CD14-positive monocyte (primary cell): ENCODE measurements at regions not wholly inside any gene's neighbourhood (a gene's known extent, or its start where the extent isn't known, plus 50 kb on each side); places are given as distances from the start of the nearest gene placed in this dataset.

Source experiments
- DNase-seq, 3 donors: peaks; one replicate each; pipeline ENCODE4 v3.0.0-alpha.2; 2011 to 2022
- H2AFZ ChIP-seq: 2 replicates; pipeline ENCODE4 v1.6.0; 2012; ENCODE audit warnings: mild to moderate bottlenecking, low read depth, low read length, inconsistent platforms; ENCODE audit not compliant: insufficient read depth, poor library complexity, severe bottlenecking
- H3K27ac ChIP-seq, 2 donors: 1 replicate in 1 of 2; 2 replicates in 1 of 2; pipeline ENCODE4 v1.5.1; 2012 to 2013; ENCODE audit warnings: low read length in 2 of 2, control low read depth in 1 of 2, inconsistent platforms in 1 of 2, low read depth in 1 of 2, mild to moderate bottlenecking in 1 of 2
- H3K27me3 ChIP-seq, 2 donors: one replicate each; pipeline versions ENCODE4 v1.6.0 to v1.6.1; 2011 to 2013; ENCODE audit warnings: low read length in 2 of 2; ENCODE audit not compliant: control insufficient read depth in 2 of 2, insufficient read depth in 2 of 2
- H3K36me3 ChIP-seq, 2 donors: replicated peaks in 1 of 2; 1 replicate in 1 of 2; 2 replicates in 1 of 2; pipeline versions ENCODE4 v1.5.1 to v1.6.1; 2012 to 2013; ENCODE audit warnings: low read length in 2 of 2, control low read depth in 1 of 2, inconsistent platforms in 1 of 2, mild to moderate bottlenecking in 1 of 2; ENCODE audit not compliant: insufficient read depth in 2 of 2, control insufficient read depth in 1 of 2
- H3K4me1 ChIP-seq, 2 donors: 1 replicate in 1 of 2; 2 replicates in 1 of 2; pipeline versions ENCODE4 v1.5.1 to v1.6.1; 2012 to 2013; ENCODE audit warnings: low read length in 2 of 2, control low read depth in 1 of 2, inconsistent platforms in 1 of 2, mild to moderate bottlenecking in 1 of 2, moderate library complexity in 1 of 2; ENCODE audit not compliant: insufficient read depth in 2 of 2, control insufficient read depth in 1 of 2
- H3K4me2 ChIP-seq: replicated peaks from 2 replicates; pipeline ENCODE3; 2012; ENCODE audit warnings: low read length, moderate library complexity, mild to moderate bottlenecking; ENCODE audit not compliant: poor library complexity, severe bottlenecking; ENCODE audit errors: extremely low read depth
- H3K4me3 ChIP-seq, 3 experiments: fragments of 200-600 bp in 1 of 3; sonication (generic) in 1 of 3; replicated peaks in 1 of 3; 1 replicate in 2 of 3; 2 replicates in 1 of 3; pipeline ENCODE4 v1.5.1; 2011 to 2013; ENCODE audit warnings: low read length in 3 of 3, mild to moderate bottlenecking in 3 of 3, control low read depth in 2 of 3, low read depth in 2 of 3, inconsistent platforms in 1 of 3, moderate library complexity in 1 of 3
- H3K79me2 ChIP-seq: 2 replicates; pipeline ENCODE4 v1.6.0; 2012; ENCODE audit warnings: mild to moderate bottlenecking, control low read depth, inconsistent platforms, low read length, moderate library complexity; ENCODE audit not compliant: insufficient read depth
- H3K9ac ChIP-seq: 2 replicates; pipeline ENCODE4 v1.6.0; 2017; ENCODE audit warnings: low read length, mild to moderate bottlenecking; ENCODE audit not compliant: insufficient read depth, poor library complexity, severe bottlenecking
- H3K9me3 ChIP-seq, 2 donors: replicated peaks in 1 of 2; 1 replicate in 1 of 2; 2 replicates in 1 of 2; pipeline versions ENCODE4 v1.5.1 to v1.6.1; 2012 to 2013; ENCODE audit warnings: low read length in 2 of 2, control low read depth in 1 of 2; ENCODE audit not compliant: control insufficient read depth in 1 of 2, insufficient read depth in 1 of 2
- H4K20me1 ChIP-seq: 2 replicates; pipeline ENCODE4 v1.6.0; 2012; ENCODE audit warnings: mild to moderate bottlenecking, low read length, control low read depth, moderate library complexity; ENCODE audit not compliant: insufficient read depth
- H3K27ac Mint-ChIP-seq, 7 donors: one replicate each; pipeline ENCODE4 v1.8.0; 2020; ENCODE audit warnings: mild to moderate bottlenecking in 7 of 7, mixed read lengths in 7 of 7, moderate library complexity in 6 of 7, inconsistent platforms in 2 of 7
- H3K27me3 Mint-ChIP-seq, 3 donors: one replicate each; pipeline ENCODE4 v1.8.0; 2021 to 2022; ENCODE audit warnings: low read depth in 3 of 3, mild to moderate bottlenecking in 3 of 3, mixed read lengths in 3 of 3, moderate library complexity in 3 of 3, inconsistent platforms in 1 of 3
- H3K36me3 Mint-ChIP-seq, 2 donors: one replicate each; pipeline ENCODE4 v1.8.0; 2020; ENCODE audit warnings: mixed read lengths in 2 of 2, inconsistent platforms in 1 of 2, mild to moderate bottlenecking in 1 of 2
- H3K4me1 Mint-ChIP-seq: one replicate; pipeline ENCODE4 v1.8.0; 2020; ENCODE audit warnings: mild to moderate bottlenecking, mixed read lengths
- H3K4me3 Mint-ChIP-seq, 2 donors: one replicate each; pipeline ENCODE4 v1.8.0; 2020; ENCODE audit warnings: mild to moderate bottlenecking in 2 of 2, mixed read lengths in 2 of 2, moderate library complexity in 1 of 2
- H3K9me3 Mint-ChIP-seq, 7 donors: one replicate each; pipeline ENCODE4 v1.8.0; 2020 to 2022; ENCODE audit warnings: mixed read lengths in 7 of 7, mild to moderate bottlenecking in 6 of 7, moderate library complexity in 6 of 7, inconsistent platforms in 2 of 7
- CTCF ChIP-seq: fragments of 200-600 bp; IDR thresholded peaks from one replicate; pipeline ENCODE4 v1.8.0; 2022; ENCODE audit warnings: antibody characterized with exemption, mild to moderate bottlenecking
- WGBS: methylation state at CpG from one replicate; pipeline ENCODE4 v1.1.5; 2013; ENCODE audit warnings: missing lambda C conversion rate; ENCODE audit not compliant: insufficient coverage; 5-methylcytosine and 5-hydroxymethylcytosine counted together
- intact Hi-C, 2 donors: fragments of 100-400 bp; cut with micrococcal nuclease; formaldehyde crosslinking; loops; one replicate each; pipeline versions ENCODE4 v1.15.0 to v1.15.1; 2023

DNA sequence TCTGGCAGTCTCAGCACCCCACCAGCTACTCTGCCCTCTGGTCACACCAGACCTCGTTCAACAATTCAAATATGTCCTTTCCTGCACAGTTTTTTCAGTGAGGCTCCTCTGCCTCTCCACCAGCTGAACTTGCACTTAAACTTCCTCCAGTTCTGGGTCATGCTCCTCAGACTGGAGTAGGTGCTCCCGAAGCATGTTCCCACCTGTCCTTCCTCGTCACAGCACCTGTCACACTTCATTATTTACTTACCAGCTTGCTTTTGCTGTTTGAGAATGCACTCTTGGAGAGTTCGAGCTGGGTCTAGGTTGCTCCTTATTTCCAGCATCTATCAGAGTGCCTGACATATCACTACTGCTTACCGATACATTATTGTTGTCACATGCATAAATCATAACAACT is 144.8 kb upstream of the TTC29 start:
- Histone ChIP-seq H2AFZ (no peak overlapping the region), H3K4me1 (no peaks in the 10 kb centered on the region), H3K79me2 (no peaks in the 10 kb centered on the region), H3K27me3 (no peaks in the 10 kb centered on the region), H3K4me3 (no peak overlapping the region), H3K9ac (no peak overlapping the region), H3K9me3 (no peaks in the 10 kb centered on the region), H3K27ac (no peak overlapping the region), H3K4me2 (no peak overlapping the region), H4K20me1 (no peaks in the 10 kb centered on the region), H3K36me3 (no peaks in the 10 kb centered on the region)
- DNase-seq: no peak
- Mint-ChIP-seq H3K27me3 (peaks cover 0 to 9% (median 5%) of the 10 kb centered on the region in 3 donors), H3K36me3 (no peaks in the 10 kb centered on the region), H3K27ac (no peak overlapping the region), H3K9me3 (no peaks in the 10 kb centered on the region), H3K4me3 (no peak overlapping the region), H3K4me1 (no peaks in the 10 kb centered on the region)
- intact Hi-C loops: no loop called here
- whole genome bisulfite sequencing: 83% methylated on average over 3 of the region's 5 CpGs
- TF ChIP-seq CTCF: no peak

GRCh38 chr4:147093206-147093605 is 147.5 kb upstream of the TTC29 start:
- Histone ChIP-seq H3K79me2 (no peaks in the 10 kb centered on the region), H3K4me2 (no peak overlapping the region), H3K4me3 (no peak overlapping the region), H3K27me3 (no peaks in the 10 kb centered on the region), H3K4me1 (no peaks in the 10 kb centered on the region), H3K27ac (no peak overlapping the region), H3K36me3 (no peaks in the 10 kb centered on the region), H2AFZ (no peak overlapping the region), H3K9ac (no peak overlapping the region), H3K9me3 (no peaks in the 10 kb centered on the region), H4K20me1 (no peaks in the 10 kb centered on the region)
- H3K36me3 Mint-ChIP-seq: no peaks in the 10 kb centered on the region
- H3K27ac Mint-ChIP-seq: no peak overlapping the region
- intact Hi-C loops: no loop called here
- peaks cover 0 to 7% (median 2%) of the 10 kb centered on the region in 3 donors for H3K27me3 Mint-ChIP-seq
- H3K4me3 Mint-ChIP-seq: no peak overlapping the region
- no peaks in the 10 kb centered on the region for H3K9me3 Mint-ChIP-seq
- no CpG with 5 or more reads among the region's 2 CpGs for WGBS
- TF ChIP-seq CTCF: no peak
- no peaks in the 10 kb centered on the region for H3K4me1 Mint-ChIP-seq
- DNase-seq: no peak
